ENCODE measurements at regions not wholly inside any gene's neighbourhood (a gene's known extent, or its start where the extent isn't known, plus 50 kb on each side); places are given as distances from the start of the nearest gene placed in this dataset.

- no peak overlapping the region for H3K27ac ChIP-seq
- DNase-seq (ENCODE audit: low read depth, low spot score): no peak
These were observed 2436.5 kb downstream of the PCDH9 start for GRCh38 chr13:64793592-64793991.

GRCh38 chr13:64793131-64793530, 2437.0 kb downstream of the PCDH9 start:
- no peak for DNase-seq (ENCODE audit: low read depth, low spot score)

GRCh38 chr13:64791373-64791772, 2438.8 kb downstream of the PCDH9 start:
- no peak for DNase-seq (ENCODE audit: low read depth, low spot score)

More at GRCh38 chr13:64793131-64793530, 2437.0 kb downstream of the PCDH9 start:
- H3K27ac ChIP-seq: no peak overlapping the region

GRCh38 chr13:64782466-64782865, 2447.7 kb downstream of the PCDH9 start:
- no peak for DNase-seq (ENCODE audit: low read depth, low spot score)
- no peak overlapping the region for H3K27ac ChIP-seq

More at GRCh38 chr13:64791373-64791772, 2438.8 kb downstream of the PCDH9 start:
- no peak overlapping the region for H3K27ac ChIP-seq

GRCh38 chr13:64778002-64778401, 2452.1 kb downstream of the PCDH9 start:
- DNase-seq (ENCODE audit: low read depth, low spot score): no peak
- H3K27ac ChIP-seq: no peak overlapping the region

GRCh38 chr13:64774915-64775314, 2455.2 kb downstream of the PCDH9 start:
- no peak for DNase-seq (ENCODE audit: low read depth, low spot score)
- H3K27ac ChIP-seq: no peak overlapping the region

GRCh38 chr13:64770743-64771142, 2459.4 kb downstream of the PCDH9 start:
- no peak for DNase-seq (ENCODE audit: low read depth, low spot score)
- no peak overlapping the region for H3K27ac ChIP-seq

GRCh38 chr13:64767054-64767453, 2463.1 kb downstream of the PCDH9 start:
- H3K27ac ChIP-seq: no peak overlapping the region
- DNase-seq (ENCODE audit: low read depth, low spot score): no peak

- no peak overlapping the region for H3K27ac ChIP-seq
- no peak for DNase-seq (ENCODE audit: low read depth, low spot score)
These were observed 2464.5 kb downstream of the PCDH9 start for GRCh38 chr13:64765636-64766035.

- H3K27ac ChIP-seq: no peak overlapping the region
- no peak for DNase-seq (ENCODE audit: low read depth, low spot score)
These were observed 2471.5 kb downstream of the PCDH9 start for GRCh38 chr13:64758521-64759244.

GRCh38 chr13:64756621-64757020, 2473.5 kb downstream of the PCDH9 start:
- DNase-seq (ENCODE audit: low read depth, low spot score): no peak
- no peak overlapping the region for H3K27ac ChIP-seq

GRCh38 chr13:64755961-64756360, 2474.2 kb downstream of the PCDH9 start:
- H3K27ac ChIP-seq: no peak overlapping the region
- DNase-seq (ENCODE audit: low read depth, low spot score): no peak

- no peak for DNase-seq (ENCODE audit: low read depth, low spot score)
- no peak overlapping the region for H3K27ac ChIP-seq
These were observed 2476.7 kb downstream of the PCDH9 start for GRCh38 chr13:64753233-64754000.

- DNase-seq (ENCODE audit: low read depth, low spot score): no peak
- no peak overlapping the region for H3K27ac ChIP-seq
These were observed 2480.8 kb downstream of the PCDH9 start for GRCh38 chr13:64749301-64749700.

- no peak overlapping the region for H3K27ac ChIP-seq
These were observed 2483.3 kb downstream of the PCDH9 start for GRCh38 chr13:64746845-64747244.

GRCh38 chr13:64740493-64740892, 2489.6 kb downstream of the PCDH9 start:
- no peak overlapping the region for H3K27ac ChIP-seq
- DNase-seq (ENCODE audit: low read depth, low spot score): no peak

More at GRCh38 chr13:64746845-64747244, 2483.3 kb downstream of the PCDH9 start:
- no peak for DNase-seq (ENCODE audit: low read depth, low spot score)

- H3K27ac ChIP-seq: no peak overlapping the region
- no peak for DNase-seq (ENCODE audit: low read depth, low spot score)
These were observed 2504.6 kb downstream of the PCDH9 start for GRCh38 chr13:64725492-64725891.

GRCh38 chr13:64723724-64724123, 2506.4 kb downstream of the PCDH9 start:
- DNase-seq (ENCODE audit: low read depth, low spot score): peak; percentile 70
- peak overlapping the region; percentile 27 for H3K27ac ChIP-seq

- no peak for DNase-seq (ENCODE audit: low read depth, low spot score)
- H3K27ac ChIP-seq: no peak overlapping the region
These were observed 2512.0 kb downstream of the PCDH9 start for GRCh38 chr13:64718116-64718515.

GRCh38 chr13:64716936-64717335, 2513.2 kb downstream of the PCDH9 start:
- no peak for DNase-seq (ENCODE audit: low read depth, low spot score)
- no peak overlapping the region for H3K27ac ChIP-seq

- no peak overlapping the region for H3K27ac ChIP-seq
- DNase-seq (ENCODE audit: low read depth, low spot score): no peak
These were observed 2521.1 kb downstream of the PCDH9 start for GRCh38 chr13:64709079-64709478.
